Dedifferentiated amniotic fluid mesenchymal stem cell (primary cell): ENCODE measurements at regions not wholly inside any gene's neighbourhood (a gene's known extent, or its start where the extent isn't known, plus 50 kb on each side); places are given as distances from the start of the nearest gene placed in this dataset.
"Not testable (repeated sequence)": the region's sequence is repeated elsewhere in the genome, so short reads cannot be mapped to it uniquely, and the experiment has no call there.

ENCODE experiments used
- DNase-seq: peaks from one replicate; pipeline ENCODE4 v3.0.0-alpha.2; 2016; ENCODE audit errors: extremely low spot score

- no peak for DNase-seq
Observed at GRCh38 chr7:156547884-156548561, 92.6 kb upstream of the RNF32 start.

GRCh38 chr7:156545979-156546378 lies 94.6 kb upstream of the RNF32 start:
- DNase-seq = no peak

GRCh38 chr7:156544919-156545715 lies 95.5 kb upstream of the RNF32 start:
- no peak for DNase-seq

GRCh38 chr7:156543699-156544598 lies 96.6 kb upstream of the RNF32 start:
- DNase-seq = no peak

- no peak for DNase-seq
Observed at GRCh38 chr7:156540619-156541165, 99.9 kb upstream of the RNF32 start.

GRCh38 chr7:156539999-156540398 lies 100.6 kb upstream of the RNF32 start:
- DNase-seq = no peak

- DNase-seq = no peak
Observed at GRCh38 chr7:156537006-156537405, 103.6 kb upstream of the RNF32 start.

- DNase-seq = no peak
Observed at GRCh38 chr7:156534925-156535324, 105.6 kb upstream of the RNF32 start.

GRCh38 chr7:156533964-156534363 lies 106.6 kb upstream of the RNF32 start:
- no peak for DNase-seq

- DNase-seq = no peak
Observed at GRCh38 chr7:156533420-156533819, 107.2 kb upstream of the RNF32 start.

GRCh38 chr7:156532016-156532602 lies 108.5 kb upstream of the RNF32 start:
- no peak for DNase-seq

GRCh38 chr7:156529956-156530355 lies 110.6 kb upstream of the RNF32 start:
- no peak for DNase-seq

- DNase-seq = no peak
Observed at GRCh38 chr7:156527458-156527890, 113.1 kb upstream of the RNF32 start.

- DNase-seq = no peak
Observed at GRCh38 chr7:156524818-156525597, 115.6 kb upstream of the RNF32 start.

GRCh38 chr7:156523447-156524048 lies 117.0 kb upstream of the RNF32 start:
- DNase-seq = no peak

GRCh38 chr7:156522801-156523200 lies 117.8 kb upstream of the RNF32 start:
- DNase-seq = no peak

GRCh38 chr7:156519070-156519469 lies 121.5 kb upstream of the RNF32 start:
- no peak for DNase-seq

- no peak for DNase-seq
Observed at GRCh38 chr7:156518466-156518865, 122.1 kb upstream of the RNF32 start.

GRCh38 chr7:156517858-156518257 lies 122.7 kb upstream of the RNF32 start:
- not testable (repeated sequence) for DNase-seq

GRCh38 chr7:156516791-156517378 lies 123.7 kb upstream of the RNF32 start:
- DNase-seq = no peak
